Epithelial cell of proximal tubule (primary cell): ENCODE measurements at regions not wholly inside any gene's neighbourhood (a gene's known extent, or its start where the extent isn't known, plus 50 kb on each side); places are given as distances from the start of the nearest gene placed in this dataset.

Source experiments
- DNase-seq: peaks from one replicate; pipeline ENCODE4 v3.0.0-alpha.2; 2011; ENCODE audit warnings: low read depth
- H3K4me3 ChIP-seq: 2 replicates; pipeline ENCODE4 v1.5.1; 2011; ENCODE audit warnings: low read depth, mild to moderate bottlenecking, low read length
- CTCF ChIP-seq: conservative IDR thresholded peaks from 2 replicates; pipeline ENCODE4 v1.5.1; 2012; ENCODE audit warnings: low read depth, mild to moderate bottlenecking, low read length

DNA sequence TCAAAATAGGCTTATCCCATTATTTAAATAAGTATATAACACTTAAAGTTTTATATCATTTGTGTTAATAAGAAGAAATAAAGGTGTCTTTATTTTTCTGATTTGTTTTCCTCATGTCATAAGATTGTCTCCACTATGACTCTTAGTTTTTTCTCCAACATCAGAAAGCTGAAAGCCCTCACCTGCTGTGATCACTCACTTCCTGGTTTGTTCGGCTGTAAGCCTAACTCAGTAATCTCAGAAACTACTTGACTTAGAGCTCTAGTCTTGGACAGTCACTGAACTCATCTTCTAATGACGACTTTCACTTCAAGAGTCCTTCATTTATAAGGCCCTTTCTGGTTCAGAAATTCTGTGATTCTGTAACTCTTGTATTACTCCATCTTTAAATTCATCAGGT lies 311.0 kb downstream of the ZEB2 start:
- no peak overlapping the region for H3K4me3 ChIP-seq
- DNase-seq = no peak
- no peak for TF ChIP-seq CTCF

DNA sequence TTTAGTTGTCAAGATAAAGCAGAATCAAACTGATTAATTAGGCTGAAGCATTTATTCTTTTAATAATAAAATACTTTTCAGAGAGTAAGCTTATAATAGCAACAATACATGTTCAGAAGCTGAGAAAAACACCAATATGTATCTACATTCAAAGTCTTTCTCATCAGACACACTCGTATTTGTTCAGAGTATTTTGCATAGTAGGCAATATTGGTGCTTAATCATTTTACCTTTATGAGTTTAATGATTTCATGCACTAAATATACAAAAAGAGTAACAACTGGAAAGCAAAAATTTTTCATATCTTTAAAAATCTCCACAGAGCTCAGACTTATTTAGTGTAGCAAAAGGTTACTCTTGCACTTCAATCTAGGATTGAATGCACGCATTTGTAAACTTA lies 313.9 kb downstream of the ZEB2 start:
- H3K4me3 ChIP-seq = no peak overlapping the region
- TF ChIP-seq CTCF = no peak
- no peak for DNase-seq

DNA sequence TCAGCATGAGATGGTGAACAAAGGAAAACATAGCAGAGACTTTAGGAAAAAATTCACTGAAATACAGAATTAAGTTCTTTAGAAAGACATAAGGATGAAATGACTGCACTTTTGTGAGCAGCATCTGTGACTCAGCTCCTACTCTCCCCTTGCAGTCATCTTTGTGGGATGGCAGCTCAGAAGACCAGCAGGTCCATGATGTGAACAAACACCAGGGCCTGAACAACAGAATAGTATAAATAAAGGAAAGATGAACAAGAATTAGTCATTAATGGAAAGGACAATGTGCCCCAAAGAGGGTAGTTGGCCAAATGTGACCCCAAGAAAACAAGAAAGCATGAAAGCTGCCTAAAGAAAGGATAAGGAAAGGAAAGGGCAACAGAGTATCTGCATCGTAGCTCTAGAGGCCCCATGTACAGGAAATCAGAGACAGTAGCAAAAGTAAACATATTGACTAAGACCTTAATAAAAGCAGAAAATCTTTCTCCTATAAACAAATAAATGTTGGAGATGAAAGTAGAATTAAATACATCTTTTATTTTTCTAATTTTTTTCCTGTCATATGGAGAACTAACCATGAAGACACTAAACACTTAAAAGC lies 318.0 kb downstream of the ZEB2 start:
- H3K4me3 ChIP-seq = no peak overlapping the region
- TF ChIP-seq CTCF = no peak
- DNase-seq = no peak

DNA sequence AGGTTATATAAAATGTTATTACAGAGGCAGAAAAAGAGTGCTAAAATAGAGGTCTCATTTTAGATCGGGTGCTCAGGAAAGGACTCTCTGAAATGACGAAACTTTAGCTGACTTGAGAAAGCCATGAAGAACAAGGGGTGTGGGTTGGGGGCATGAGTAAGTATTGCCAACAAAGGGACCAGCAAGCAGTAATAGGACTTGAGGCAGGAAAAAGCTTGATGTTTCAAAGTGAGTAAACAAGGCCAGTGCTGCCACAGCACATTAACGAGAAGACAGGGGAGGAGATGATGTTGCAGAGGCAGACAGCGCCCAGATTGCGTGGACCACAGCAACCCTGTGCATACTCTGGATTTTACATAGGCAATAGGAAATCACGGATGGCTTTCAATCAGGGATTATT lies 318.8 kb downstream of the ZEB2 start:
- no peak for DNase-seq
- no peak overlapping the region for H3K4me3 ChIP-seq
- TF ChIP-seq CTCF = no peak

DNA sequence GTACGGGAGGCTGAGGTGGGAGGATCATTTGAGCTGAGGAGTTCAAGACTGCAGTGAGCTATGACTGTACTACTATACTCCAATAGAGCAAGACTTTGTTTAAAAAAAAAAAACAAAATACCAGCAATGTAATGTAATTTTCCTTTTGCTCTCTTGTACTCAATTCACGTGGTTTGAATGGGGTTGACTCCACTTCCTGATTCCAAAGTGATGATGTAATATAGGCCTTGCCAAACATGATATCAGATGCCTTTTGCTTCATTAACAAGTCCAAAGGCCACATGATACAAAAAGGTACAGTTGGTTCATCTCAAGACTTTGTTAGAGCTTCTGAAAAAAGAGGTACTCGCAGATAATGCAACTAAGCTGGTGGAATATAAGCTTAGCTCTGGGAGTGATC lies 321.8 kb downstream of the ZEB2 start:
- no peak overlapping the region for H3K4me3 ChIP-seq
- peak; percentile 79 for DNase-seq
- no peak for TF ChIP-seq CTCF

DNA sequence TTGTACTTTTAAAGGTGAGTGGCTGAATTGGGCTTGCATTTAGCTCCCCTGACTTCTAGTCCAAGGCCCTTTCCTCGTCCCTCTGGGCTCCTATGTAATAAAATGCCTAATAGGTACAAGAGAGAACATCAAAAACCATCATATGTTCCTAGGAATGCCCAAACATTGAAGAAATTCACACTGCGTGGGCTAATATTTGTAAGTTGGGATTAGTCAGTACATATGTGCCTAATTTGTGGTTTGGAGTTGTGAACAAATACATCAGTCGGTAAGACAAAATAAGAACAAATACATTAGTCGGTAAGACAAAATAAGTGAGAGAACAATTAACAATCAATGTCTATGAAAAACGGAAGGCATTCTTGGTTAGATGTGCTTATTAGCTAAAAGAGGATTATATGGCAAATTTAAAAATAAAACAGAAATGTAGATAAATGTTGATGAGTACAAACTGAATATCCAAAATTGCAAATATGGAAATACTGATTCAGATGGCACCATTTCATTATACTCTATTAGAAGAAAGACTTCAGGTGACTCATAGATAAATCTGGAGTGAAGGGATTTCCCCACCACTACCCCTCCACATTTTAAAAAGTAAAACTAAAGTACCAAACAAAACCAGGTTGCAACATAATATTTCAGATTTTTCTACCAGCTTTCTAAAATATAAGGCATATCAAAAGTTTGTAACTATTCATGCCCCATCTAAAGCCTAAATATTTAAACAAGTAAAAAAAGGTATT lies 325.4 kb downstream of the ZEB2 start:
- no peak for DNase-seq
- H3K4me3 ChIP-seq = no peak overlapping the region
- TF ChIP-seq CTCF = no peak
